AG04449 (cell line): ENCODE measurements at regions not wholly inside any gene's neighbourhood (a gene's known extent, or its start where the extent isn't known, plus 50 kb on each side); places are given as distances from the start of the nearest gene placed in this dataset.

ENCODE experiments used
- CTCF ChIA-PET: fragments of 350-600 bp; formaldehyde crosslinking; extraction: SDS; loops from one replicate; lab custom pipeline; 2021; ENCODE audit warnings: antibody characterized with exemption; lab: Yijun Ruan, JAX
- POLR2A ChIA-PET: fragments of 400-600, 350-600 bp; formaldehyde crosslinking; extraction: SDS; loops from one replicate; lab custom pipeline; 2020; ENCODE audit warnings: antibody characterized with exemption, inconsistent platforms; lab: Yijun Ruan, JAX
- DNase-seq: peaks from one replicate; pipeline ENCODE4 v3.0.0-alpha.2; 2010; ENCODE audit warnings: low read depth, low spot score
- H3K4me3 ChIP-seq: 2 replicates; pipeline ENCODE4 v1.5.1; 2011; ENCODE audit warnings: low read depth, mild to moderate bottlenecking, control low read depth, low read length
- CTCF ChIP-seq: IDR thresholded peaks from one replicate; pipeline ENCODE4 v1.5.1; 2011; ENCODE audit warnings: mild to moderate bottlenecking, moderate library complexity, low read length, control low read depth, inconsistent platforms; ENCODE audit not compliant: insufficient read depth; ENCODE audit errors: missing control alignments

DNA sequence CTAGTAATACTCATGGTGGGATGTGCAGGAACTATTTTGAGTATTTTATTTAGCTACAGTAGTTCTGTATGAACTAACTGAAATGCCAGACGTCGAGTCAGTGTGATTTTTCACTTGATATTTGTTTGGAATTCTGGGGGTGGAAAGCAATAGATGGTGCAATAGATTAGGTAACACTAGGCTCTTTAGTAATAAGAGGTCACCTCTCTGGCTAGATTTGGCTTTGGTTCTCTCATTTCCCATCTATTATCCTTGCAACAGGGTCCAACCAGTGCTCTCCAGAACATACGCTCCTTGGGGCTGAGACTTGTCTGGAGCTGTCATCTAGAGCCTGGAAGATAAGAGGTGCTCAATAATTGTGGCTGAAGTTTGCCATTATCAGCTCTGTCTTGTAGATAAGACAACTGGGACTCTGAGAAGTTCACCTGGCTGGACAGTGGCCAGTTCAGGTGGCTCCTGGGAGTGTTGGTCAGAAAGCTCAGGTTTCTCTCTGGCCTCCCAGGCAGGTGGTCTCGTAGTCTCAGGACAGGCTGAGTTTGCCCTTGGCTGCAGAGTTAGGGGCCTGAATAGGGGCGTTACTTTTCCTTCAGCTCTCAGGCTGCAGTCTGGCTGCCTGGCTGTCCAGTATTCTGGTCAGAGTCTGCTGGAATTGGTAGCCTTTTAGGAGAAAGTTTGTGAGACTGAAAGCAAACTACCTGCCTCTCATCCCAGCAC is 277.5 kb upstream of the RGMA start:
- ChIA-PET CTCF (no interaction called here), POLR2A (no interaction called here)
- DNase-seq = no peak
- H3K4me3 ChIP-seq = no peak overlapping the region
- no peak for TF ChIP-seq CTCF

GRCh38 chr15:93362821-93363220 is 273.8 kb upstream of the RGMA start:
- DNase-seq = no peak
- no peak overlapping the region for H3K4me3 ChIP-seq
- ChIA-PET POLR2A (no interaction called here), CTCF (no interaction called here)
- no peak for TF ChIP-seq CTCF

DNA sequence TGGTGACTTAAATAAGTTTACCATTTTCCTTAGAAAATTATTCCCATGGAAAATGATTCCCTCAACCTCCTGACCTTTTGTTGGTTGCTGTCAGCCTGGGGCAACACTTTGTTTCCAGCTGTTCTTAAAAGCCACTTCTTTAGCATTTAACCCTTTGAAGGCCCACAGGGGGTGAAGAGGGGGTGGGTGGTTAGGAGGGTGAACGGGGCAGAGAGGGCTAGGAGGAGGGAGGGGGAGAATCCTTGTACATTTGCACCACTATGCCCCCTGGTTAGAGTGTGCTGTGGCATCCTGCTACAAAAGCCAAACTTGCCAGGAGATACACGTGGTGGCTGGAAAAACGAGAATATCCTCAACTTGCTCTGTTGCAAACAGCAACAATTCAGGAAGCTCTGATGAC is 273.2 kb upstream of the RGMA start:
- TF ChIP-seq CTCF = no peak
- ChIA-PET POLR2A (no interaction called here), CTCF (no interaction called here)
- H3K4me3 ChIP-seq = no peak overlapping the region
- no peak for DNase-seq

DNA sequence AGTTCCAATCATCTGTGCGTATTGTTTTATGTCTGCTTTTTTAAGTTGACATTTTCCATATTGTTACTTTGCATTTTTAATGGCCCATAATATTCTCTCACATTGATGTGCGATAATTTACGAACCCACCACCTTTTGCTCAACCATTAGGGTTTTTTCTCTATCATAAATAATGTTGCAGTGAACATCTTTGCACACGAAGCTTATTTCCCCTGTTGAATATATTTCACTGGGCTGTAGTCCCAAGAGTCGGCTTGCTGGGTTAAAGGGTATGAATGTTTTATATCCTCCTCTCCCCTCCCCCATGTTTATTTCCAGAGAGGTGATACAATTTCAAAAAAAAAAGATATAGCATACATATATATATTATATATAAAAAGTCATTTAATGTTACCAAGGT is 272.7 kb upstream of the RGMA start:
- no peak for DNase-seq
- no peak overlapping the region for H3K4me3 ChIP-seq
- POLR2A ChIA-PET = no interaction called here
- TF ChIP-seq CTCF = no peak
- CTCF ChIA-PET = no interaction called here

- ChIA-PET POLR2A (no interaction called here), CTCF (no interaction called here)
- no peak for TF ChIP-seq CTCF
- DNase-seq = no peak
- no peak overlapping the region for H3K4me3 ChIP-seq
Measured at GRCh38 chr15:93360976-93361375, 272.0 kb upstream of the RGMA start.

DNA sequence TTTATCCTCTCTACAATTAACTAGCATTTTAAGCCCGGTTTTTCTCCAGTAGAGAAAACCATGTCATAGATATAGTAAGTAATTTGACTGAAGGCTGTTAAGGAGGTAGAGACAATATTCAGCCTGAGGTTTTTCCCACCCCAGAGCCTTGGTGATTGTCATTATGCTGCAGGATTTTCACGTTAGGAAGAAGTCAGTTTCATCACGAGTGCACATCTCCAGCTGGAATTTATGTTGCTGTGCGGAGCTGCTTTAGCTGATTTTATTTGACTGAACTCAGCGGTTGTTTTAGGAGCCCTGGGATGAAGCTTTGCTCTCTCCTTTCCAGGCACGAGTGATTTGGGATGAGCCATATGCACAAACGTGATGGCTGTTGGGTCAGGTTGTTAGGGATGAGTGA is 271.3 kb upstream of the RGMA start:
- CTCF ChIA-PET = no interaction called here
- H3K4me3 ChIP-seq = no peak overlapping the region
- POLR2A ChIA-PET = no interaction called here
- no peak for TF ChIP-seq CTCF
- DNase-seq = no peak
